ENCODE measurements at regions not wholly inside any gene's neighbourhood (a gene's known extent, or its start where the extent isn't known, plus 50 kb on each side); places are given as distances from the start of the nearest gene placed in this dataset.
"Not testable (repeated sequence)": the region's sequence is repeated elsewhere in the genome, so short reads cannot be mapped to it uniquely, and the experiment has no call there.

- peak in 2 of 4 donors; percentile 53 to 70 for ATAC-seq
- intact Hi-C loops (cut with DNase I) = loop anchor here in 5 of 10 donors (1.0 to 10.0 kb wide), 8 partner anchors 463 to 1076 kb away; no protein-coding TSS in a partner anchor
Measured at GRCh38 chr2:182650704-182651103, 65.4 kb upstream of the DNAJC10 start.

GRCh38 chr2:182652326-182652725 is 63.7 kb upstream of the DNAJC10 start:
- Histone ChIP-seq H3K4me1 (peaks cover 0 to 14% (median 0%) of the 10 kb centered on the region in 12 donors), H3K27me3 (no peaks in the 10 kb centered on the region), H3K4me3 (no peak overlapping the region), H3K36me3 (no peaks in the 10 kb centered on the region), H3K27ac (no peak overlapping the region), H3K9me3 (no peaks in the 10 kb centered on the region)
- intact Hi-C loops (cut with DNase I) = loop anchor here in 7 of 10 donors (2.0 to 10.0 kb wide), 6 partner anchors 464 to 1078 kb away; no protein-coding TSS in a partner anchor
- WGBS, 4 donors = 70 to 80% (median 76%) methylated on average over 6 of the region's 6 CpGs
- no peak for ATAC-seq
- TF ChIP-seq POLR2A (IDR thresholded peaks at IDR 0.05) (no peak), CTCF (IDR thresholded peaks at IDR 0.05) (no peak)
- no peak for DNase-seq

More at GRCh38 chr2:182650704-182651103, 65.4 kb upstream of the DNAJC10 start:
- 36 to 56% (median 40%) methylated on average over 4 of the region's 4 CpGs for WGBS, 4 donors
- DNase-seq = no peak
- H3K4me1 ChIP-seq = peaks cover 0 to 14% (median 0%) of the 10 kb centered on the region in 12 donors
- TF ChIP-seq POLR2A (IDR thresholded peaks at IDR 0.05) (no peak), CTCF (IDR thresholded peaks at IDR 0.05) (peak; percentile 37 to 68 (median 57))
- H3K9me3 ChIP-seq = no peaks in the 10 kb centered on the region
- no peaks in the 10 kb centered on the region for H3K27me3 ChIP-seq
- H3K4me3 ChIP-seq = no peak overlapping the region
- no peaks in the 10 kb centered on the region for H3K36me3 ChIP-seq
- no peak overlapping the region for H3K27ac ChIP-seq

GRCh38 chr2:182655750-182656149 is 60.3 kb upstream of the DNAJC10 start:
- intact Hi-C loops (cut with DNase I) = loop anchor here in 3 of 10 donors (10.0 kb wide), 3 partner anchors 581 to 1081 kb away; no protein-coding TSS in a partner anchor
- Histone ChIP-seq H3K27me3 (no peaks in the 10 kb centered on the region), H3K4me3 (no peak overlapping the region), H3K4me1 (peaks cover 0 to 3% (median 0%) of the 10 kb centered on the region in 12 donors), H3K9me3 (no peaks in the 10 kb centered on the region), H3K36me3 (no peaks in the 10 kb centered on the region), H3K27ac (no peak overlapping the region)
- ATAC-seq (no peak), DNase-seq (no peak)
- TF ChIP-seq POLR2A (IDR thresholded peaks at IDR 0.05) (no peak), CTCF (IDR thresholded peaks at IDR 0.05) (no peak)
- 28 to 52% (median 39%) methylated on average over 1 of the region's 1 CpG for WGBS, 4 donors

GRCh38 chr2:182664212-182664611 is 51.8 kb upstream of the DNAJC10 start:
- Histone ChIP-seq H3K27me3 (no peaks in the 10 kb centered on the region), H3K9me3 (no peaks in the 10 kb centered on the region), H3K4me3 (no peak overlapping the region), H3K27ac (no peak overlapping the region), H3K4me1 (no peaks in the 10 kb centered on the region), H3K36me3 (no peaks in the 10 kb centered on the region)
- TF ChIP-seq POLR2A (IDR thresholded peaks at IDR 0.05) (no peak), CTCF (IDR thresholded peaks at IDR 0.05) (no peak)
- 75 to 87% (median 79%) methylated on average over 1 of the region's 1 CpG for WGBS, 4 donors
- no peak for ATAC-seq
- intact Hi-C loops (cut with DNase I) = no loop called here
- no peak for DNase-seq

GRCh38 chr2:182665500-182665899 is 50.6 kb upstream of the DNAJC10 start:
- ATAC-seq, DNase-seq, H3K4me3 ChIP-seq, H3K36me3 ChIP-seq, H3K27ac ChIP-seq, H3K4me1 ChIP-seq, H3K9me3 ChIP-seq, H3K27me3 ChIP-seq: not testable (repeated sequence)
- intact Hi-C loops (cut with DNase I) = loop anchor here in 2 of 10 donors (5.0 kb wide), 1 partner anchor 47 kb away; no protein-coding TSS in a partner anchor
- WGBS, 4 donors = 85 to 92% (median 89%) methylated on average over 3 of the region's 3 CpGs
